ENCODE measurements at regions not wholly inside any gene's neighbourhood (a gene's known extent, or its start where the extent isn't known, plus 50 kb on each side); places are given as distances from the start of the nearest gene placed in this dataset.

DNA sequence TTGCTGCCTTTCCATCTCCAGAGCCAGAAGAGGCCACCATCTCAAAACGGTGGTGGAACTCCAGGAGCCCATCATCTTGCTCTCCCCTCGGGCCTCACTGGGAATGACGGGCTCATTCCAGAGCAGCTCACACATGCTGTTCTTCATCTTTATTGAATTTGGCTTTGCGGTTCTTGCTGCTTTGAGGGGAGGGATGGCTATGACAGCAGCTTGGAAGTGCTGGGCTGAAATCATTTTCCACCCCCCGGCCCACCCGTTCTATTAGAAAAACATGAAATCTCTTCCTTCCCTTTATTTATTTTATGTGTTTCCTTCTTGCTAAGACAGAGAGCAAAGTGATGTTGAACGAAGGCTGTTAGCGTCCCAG lies 149.8 kb upstream of the RPL38 start:
- no peak for TF ChIP-seq EZH2 (IDR thresholded peaks at IDR 0.05; ENCODE audit: borderline replicate concordance, low read length)
- TF ChIP-seq, protein P1, sequence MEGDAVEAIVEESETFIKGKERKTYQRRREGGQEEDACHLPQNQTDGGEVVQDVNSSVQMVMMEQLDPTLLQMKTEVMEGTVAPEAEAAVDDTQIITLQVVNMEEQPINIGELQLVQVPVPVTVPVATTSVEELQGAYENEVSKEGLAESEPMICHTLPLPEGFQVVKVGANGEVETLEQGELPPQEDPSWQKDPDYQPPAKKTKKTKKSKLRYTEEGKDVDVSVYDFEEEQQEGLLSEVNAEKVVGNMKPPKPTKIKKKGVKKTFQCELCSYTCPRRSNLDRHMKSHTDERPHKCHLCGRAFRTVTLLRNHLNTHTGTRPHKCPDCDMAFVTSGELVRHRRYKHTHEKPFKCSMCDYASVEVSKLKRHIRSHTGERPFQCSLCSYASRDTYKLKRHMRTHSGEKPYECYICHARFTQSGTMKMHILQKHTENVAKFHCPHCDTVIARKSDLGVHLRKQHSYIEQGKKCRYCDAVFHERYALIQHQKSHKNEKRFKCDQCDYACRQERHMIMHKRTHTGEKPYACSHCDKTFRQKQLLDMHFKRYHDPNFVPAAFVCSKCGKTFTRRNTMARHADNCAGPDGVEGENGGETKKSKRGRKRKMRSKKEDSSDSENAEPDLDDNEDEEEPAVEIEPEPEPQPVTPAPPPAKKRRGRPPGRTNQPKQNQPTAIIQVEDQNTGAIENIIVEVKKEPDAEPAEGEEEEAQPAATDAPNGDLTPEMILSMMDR (conservative IDR thresholded peaks at IDR 0.05 in 1 of 2, IDR thresholded peaks at IDR 0.05 in 1 of 2; ENCODE audit: extremely low read depth in 1 of 2, insufficient read depth in 1 of 2, low read depth in 1 of 2, low read length in 2 of 2), result no peak
